CD4-positive, alpha-beta T cell treated with Interferon alpha-2 for 1 hour (primary cell): ENCODE measurements at regions not wholly inside any gene's neighbourhood (a gene's known extent, or its start where the extent isn't known, plus 50 kb on each side); places are given as distances from the start of the nearest gene placed in this dataset.

Source experiments
- DNase-seq, 2 donors: peaks; one replicate each; pipeline ENCODE4 v3.0.0-alpha.2; 2020 to 2022

DNA sequence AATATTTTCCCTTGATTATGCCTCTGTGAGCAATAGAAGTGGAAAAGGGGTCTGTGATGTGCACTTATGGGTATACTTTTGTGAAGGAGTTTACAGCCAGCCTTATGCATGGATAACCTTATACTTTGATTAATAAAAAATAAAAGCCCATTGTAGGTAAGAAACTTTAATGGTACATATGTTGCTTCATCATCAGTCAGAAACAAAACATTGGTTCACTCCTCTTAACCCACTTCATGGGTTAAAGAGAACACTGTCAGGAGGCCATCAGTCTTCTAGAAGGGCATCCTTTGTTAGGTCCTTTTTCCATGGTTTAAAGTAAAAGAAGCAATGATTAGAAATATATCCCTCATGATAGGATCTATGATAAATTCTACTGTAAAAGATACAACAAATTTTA, 952.1 kb upstream of the MIR17HG start:
- DNase-seq: no peak

DNA sequence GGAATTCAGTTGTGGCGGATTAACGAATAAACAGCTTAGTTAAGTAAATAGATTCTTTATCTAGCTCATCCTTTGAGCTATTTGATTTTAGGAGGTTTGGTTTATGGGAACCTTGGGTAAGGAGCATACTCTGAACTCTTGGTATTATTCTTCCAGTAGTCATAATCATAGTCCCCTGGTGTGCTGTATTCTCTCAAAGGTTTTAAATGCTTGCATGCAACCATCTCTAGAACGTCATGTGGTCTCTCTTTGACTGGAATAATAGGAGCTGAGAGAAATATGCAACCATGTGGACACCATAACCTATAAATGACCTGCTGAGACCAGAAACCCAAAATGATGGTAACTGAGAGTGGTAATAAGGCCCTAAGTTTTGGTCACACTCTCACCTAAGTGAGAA, 951.6 kb upstream of the MIR17HG start:
- DNase-seq: no peak

DNA sequence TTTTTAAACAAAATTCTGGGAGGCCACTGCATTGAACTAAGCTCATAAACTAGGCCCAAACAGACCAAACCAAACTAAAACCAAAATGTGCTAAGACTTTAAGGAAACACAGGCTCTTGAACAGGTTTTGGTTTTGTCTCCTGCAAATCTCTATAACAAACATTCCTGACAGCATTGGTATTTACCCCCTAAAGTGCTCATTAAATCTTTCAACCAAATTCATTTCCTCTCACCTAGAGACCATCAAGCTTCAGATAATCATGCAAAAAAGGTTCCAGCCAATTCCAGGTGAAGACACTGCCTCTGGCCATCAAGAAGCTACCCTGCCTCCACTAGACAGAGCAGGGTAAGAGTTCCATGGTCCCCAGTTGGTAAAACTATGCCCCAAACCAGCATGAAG, 951.2 kb upstream of the MIR17HG start:
- DNase-seq: no peak

GRCh38 chr13:90397503-90397902, 950.0 kb upstream of the MIR17HG start:
- DNase-seq: no peak

DNA sequence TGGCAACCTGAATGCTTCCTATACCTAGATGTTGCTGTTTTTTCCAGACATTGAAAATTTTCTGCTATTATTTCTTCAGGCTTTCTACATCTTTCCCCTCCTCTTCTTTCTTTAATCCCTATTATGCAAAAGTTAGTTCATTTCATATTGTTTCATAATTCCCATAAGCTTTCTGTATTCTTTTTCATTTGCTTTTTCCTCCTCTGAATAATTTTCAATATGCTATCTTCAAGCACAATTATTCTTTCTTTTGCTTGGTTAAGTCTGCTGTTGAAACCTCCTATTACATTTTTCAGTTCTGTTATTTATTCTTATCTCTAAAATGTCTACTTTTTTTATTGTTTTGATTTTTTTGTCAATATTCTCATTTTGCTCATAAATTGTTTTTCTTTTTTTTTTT, 947.1 kb upstream of the MIR17HG start:
- DNase-seq: no peak

DNA sequence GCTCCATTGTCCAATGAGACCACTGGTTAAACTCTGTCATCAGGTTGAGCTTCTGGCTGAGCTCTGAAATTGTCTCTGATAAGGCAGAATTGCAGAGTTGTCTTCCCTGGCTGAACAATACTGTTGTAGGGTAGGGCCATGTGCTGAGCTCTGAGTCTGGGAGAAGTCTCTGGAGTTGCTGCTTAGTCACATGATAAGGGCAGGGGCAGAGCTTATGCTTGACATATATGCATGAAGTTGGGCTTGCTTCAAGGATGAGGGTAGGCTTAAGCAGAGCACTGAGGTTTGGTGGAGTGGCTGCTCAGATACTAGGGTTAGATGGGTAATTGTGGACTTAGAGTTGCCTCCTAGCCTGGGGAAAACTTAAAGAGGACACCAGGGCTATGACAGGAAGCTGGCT, 946.3 kb upstream of the MIR17HG start:
- no peak for DNase-seq

DNA sequence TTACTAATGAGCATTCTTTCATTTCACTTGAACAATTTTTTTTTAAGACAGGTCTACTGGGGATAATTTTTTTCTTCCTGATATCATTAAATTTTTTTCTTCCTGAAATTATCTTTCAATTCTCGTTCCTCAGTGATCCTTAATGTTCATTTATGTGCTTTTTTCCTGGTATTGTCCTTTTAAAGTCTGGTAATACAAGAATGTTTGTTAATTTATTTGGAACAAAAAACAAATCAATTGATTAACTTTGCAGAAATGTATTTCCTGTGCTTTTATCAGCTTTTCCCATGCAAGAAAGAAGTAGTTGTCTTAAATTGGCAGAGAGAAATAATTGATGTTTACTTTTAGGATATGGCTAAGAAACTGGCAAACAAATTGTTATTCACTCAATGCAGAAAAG, 945.4 kb upstream of the MIR17HG start:
- DNase-seq: no peak

GRCh38 chr13:90402613-90403012, 944.9 kb upstream of the MIR17HG start:
- no peak for DNase-seq

DNA sequence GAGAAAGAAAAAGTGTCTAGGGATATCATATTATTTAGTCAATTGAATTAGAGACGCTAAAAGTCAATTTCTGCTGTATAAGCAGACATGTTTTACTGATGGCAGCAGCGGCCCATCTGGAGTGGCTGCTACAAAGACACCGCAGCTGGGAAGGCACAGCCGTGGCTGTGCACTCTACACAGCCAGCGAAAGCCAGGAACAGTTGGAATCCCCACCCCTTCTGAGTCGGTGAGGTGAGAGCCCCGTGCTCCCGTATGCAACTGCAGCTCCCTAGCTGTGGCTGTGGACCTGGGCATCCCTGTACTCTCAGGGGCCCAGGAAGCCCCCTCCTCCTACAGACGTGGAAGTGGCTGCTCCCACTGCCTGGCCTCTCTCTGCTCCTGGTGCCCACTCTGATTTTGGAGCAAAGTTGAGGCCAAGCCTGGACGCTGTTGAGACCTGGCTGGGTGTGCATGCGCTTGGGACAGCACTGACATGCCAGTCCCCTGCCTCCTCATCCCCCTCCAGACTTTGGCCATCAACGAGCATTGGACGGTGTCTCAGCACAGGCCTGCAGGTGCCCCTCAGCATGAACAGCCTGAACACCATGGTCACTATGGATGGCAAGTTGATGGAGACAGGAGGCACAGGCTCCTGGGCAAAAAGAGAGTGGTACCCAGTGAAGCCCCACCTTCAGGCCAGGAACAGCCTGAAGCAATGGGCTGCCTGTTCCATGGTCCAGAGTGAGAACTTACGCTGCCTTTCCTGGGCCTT, 944.0 kb upstream of the MIR17HG start:
- no peak for DNase-seq

- no peak for DNase-seq
These were observed 942.2 kb upstream of the MIR17HG start for GRCh38 chr13:90405301-90405700.

GRCh38 chr13:90412980-90413379, 934.5 kb upstream of the MIR17HG start:
- DNase-seq: no peak

DNA sequence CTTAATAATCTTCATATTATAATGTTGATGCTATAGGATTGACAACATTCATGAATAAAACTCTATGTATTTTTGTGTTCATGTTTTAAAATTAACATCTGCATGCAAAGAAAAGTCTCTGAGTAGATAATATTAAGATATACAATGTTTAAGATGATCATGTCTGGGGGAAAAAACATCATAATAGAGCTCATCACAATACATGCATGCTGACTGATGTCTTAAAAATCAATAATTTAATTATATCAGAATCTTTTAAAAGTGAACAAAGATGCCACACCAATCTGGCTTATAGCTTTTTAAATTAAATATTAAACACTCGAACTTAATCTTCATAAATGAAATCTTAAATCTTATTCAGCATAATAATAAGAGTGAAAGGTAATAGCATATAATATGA, 933.9 kb upstream of the MIR17HG start:
- no peak for DNase-seq

DNA sequence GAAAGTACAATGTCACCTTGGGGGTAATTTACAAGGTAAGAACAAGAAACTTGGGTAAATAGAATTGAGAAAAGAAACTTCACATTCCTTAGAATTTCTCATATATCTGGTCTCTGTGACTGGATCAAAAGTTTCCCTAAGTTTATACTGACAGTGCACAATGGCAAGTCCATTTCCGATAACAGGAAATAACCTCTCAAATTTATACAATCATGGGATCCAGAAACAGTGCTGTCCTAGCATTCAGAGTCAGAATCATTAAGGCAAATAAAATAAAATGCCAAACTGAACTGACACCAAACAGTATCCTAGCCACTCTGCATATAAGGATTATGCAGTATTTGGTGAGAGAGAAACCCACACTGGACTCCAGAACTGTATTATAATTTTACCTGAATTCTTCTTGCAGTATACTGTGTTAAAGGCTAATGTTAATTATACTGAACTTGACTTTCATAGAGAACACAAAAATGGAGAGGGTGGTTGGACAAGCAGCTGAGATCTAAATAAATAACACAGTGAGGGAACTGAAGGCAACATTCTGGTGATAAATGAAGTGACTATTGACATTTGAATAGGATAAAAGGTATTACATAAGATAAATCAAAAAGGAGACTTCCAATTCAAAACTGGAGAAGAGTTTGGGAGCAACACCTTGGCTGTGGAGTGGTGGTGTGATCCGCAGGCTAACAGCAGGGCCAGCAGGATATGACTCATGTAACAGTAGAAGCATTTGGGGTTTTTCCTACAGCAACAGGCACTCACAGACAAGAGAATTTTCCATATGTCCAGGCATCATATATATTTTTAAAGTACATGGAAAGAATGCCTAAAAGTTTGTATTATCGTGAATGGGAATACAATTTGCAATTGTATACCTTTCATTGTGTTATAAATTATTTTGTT, 932.5 kb upstream of the MIR17HG start:
- DNase-seq: no peak

- no peak for DNase-seq
These were observed 931.6 kb upstream of the MIR17HG start for GRCh38 chr13:90415902-90416301.

DNA sequence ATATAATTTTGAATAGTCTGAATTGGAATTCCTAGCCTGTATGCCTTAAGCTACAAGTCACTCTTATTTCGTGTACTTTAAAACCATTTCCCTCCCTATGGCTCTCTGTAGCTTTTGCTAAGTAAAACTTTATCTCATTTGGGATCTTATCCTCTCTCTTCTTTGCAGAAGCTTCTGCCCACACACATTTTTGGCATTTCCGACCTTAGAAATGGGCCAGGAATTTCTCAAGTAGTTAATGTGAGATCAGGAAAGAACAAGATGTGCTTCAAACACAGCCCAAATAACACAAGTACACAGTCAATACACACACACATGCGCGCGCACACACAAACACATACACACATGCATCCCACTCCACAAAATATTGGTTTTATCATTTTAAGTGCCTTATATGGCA, 931.0 kb upstream of the MIR17HG start:
- no peak for DNase-seq

DNA sequence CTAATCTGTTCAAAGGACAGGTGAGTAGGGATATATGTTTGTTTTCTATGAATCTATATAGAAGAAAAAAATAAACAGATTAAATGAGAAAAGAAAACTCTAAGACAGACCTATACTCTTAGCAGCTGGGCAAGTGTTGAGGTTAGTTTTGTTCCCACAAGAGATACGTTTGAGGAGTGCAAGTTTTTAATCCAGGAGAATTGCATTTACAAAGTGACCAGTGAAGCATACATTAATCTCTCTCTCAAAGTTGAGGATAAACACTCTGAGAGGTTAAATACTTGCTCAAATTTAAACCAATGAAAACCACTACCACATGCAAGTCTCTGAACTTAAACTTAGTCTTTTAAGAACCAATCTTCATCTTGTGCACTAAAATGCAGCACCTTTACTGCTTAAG, 930.5 kb upstream of the MIR17HG start:
- DNase-seq: no peak

- no peak for DNase-seq
These were observed 926.8 kb upstream of the MIR17HG start for GRCh38 chr13:90420683-90421082.

- DNase-seq: no peak
These were observed 919.9 kb upstream of the MIR17HG start for GRCh38 chr13:90427322-90428272.

DNA sequence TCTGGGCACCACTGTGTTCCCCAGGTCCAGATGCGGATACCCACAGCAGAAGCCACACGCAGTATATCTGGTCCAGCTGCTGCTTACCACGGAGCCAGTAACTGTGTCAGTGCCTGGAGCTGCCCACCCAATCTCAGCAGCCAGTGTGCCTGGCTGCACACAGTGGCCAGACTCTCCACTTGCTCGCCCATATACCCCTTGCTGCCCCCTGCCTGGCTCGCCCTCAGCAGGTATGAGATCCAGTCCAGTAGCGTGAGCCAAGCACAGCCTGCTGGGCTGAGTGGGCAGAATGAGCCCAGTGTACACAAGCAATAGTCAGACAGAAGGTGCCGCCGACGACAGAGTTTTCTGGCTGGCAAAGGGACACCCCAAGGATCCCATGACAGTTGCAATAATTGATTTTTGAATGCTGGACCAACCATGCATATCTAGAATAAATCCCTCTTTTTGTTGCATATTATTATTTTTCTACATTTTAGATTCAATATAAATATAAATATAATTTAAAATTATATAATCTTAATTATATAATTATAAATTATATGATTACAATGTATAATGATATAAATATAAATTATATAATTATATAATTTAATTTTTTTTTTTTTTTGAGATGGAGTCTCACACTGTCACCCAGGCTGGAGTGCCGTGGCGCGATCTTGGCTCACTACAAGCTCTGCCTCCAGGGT, 918.8 kb upstream of the MIR17HG start:
- no peak for DNase-seq

GRCh38 chr13:90430127-90430526, 917.4 kb upstream of the MIR17HG start:
- DNase-seq: no peak

GRCh38 chr13:90436697-90437096, 910.8 kb upstream of the MIR17HG start:
- no peak for DNase-seq

GRCh38 chr13:90438576-90438975, 908.9 kb upstream of the MIR17HG start:
- no peak for DNase-seq

DNA sequence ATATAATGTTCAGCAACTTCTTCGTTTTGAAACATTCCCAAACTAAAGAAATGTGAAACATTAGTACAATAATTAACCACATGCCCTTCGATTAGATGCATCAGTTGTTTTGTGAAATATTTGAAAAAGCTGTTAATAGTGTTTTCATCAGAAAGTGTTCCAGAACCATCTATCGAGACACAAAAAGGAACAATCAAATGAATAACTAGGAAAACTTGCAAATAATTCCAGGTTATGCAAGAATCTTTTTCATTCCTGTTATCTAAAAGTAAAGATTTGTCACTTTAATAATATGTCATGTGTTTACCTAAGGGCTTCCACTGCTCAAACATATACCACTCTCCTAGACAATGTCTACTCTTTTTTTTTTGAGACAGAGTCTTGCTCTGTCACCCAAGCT, 904.2 kb upstream of the MIR17HG start:
- DNase-seq: no peak
